Upper lobe of left lung (tissue), 6 donors: ENCODE measurements at regions not wholly inside any gene's neighbourhood (a gene's known extent, or its start where the extent isn't known, plus 50 kb on each side); places are given as distances from the start of the nearest gene placed in this dataset.
"Not testable (repeated sequence)": the region's sequence is repeated elsewhere in the genome, so short reads cannot be mapped to it uniquely, and the experiment has no call there.

ENCODE experiments used
- ATAC-seq, 2 donors: fragments of 200-7000 bp; cut with Tn5 transposase; one replicate each; pipeline ENCODE4 v1.9.1; 2022; ENCODE audit warnings: mild to moderate bottlenecking in 2 of 2, moderate library complexity in 2 of 2; ENCODE audit not compliant: low FRiP score in 2 of 2
- DNase-seq, 2 donors: peaks; one replicate each; pipeline ENCODE4 v3.0.0-alpha.2; 2019 to 2020
- H3K27ac ChIP-seq, 4 donors: fragments of 200-600 bp; sonication (generic); one replicate each; pipeline ENCODE4 v1.5.1; 2016 to 2019
- H3K27me3 ChIP-seq, 4 donors: fragments of 200-600 bp; sonication (generic); one replicate each; pipeline ENCODE4 v1.5.1; 2017 to 2019
- H3K36me3 ChIP-seq, 4 donors: fragments of 200-600 bp; sonication (generic); one replicate each; pipeline ENCODE4 v1.5.1; 2016 to 2019
- H3K4me1 ChIP-seq, 4 donors: fragments of 200-600 bp; sonication (generic); one replicate each; pipeline ENCODE4 v1.5.1; 2018 to 2019
- H3K4me3 ChIP-seq, 4 donors: fragments of 200-600 bp; sonication (generic); one replicate each; pipeline ENCODE4 v1.5.1; 2017 to 2019; ENCODE audit warnings: mild to moderate bottlenecking in 2 of 4, moderate library complexity in 1 of 4
- H3K9me3 ChIP-seq, 4 donors: fragments of 200-600 bp; sonication (generic); one replicate each; pipeline ENCODE4 v1.5.1; 2018 to 2019
- EP300 ChIP-seq, 4 donors: sonication (generic); formaldehyde crosslinking; IDR thresholded peaks; one replicate each; pipeline ENCODE4 v1.5.1; 2017; ENCODE audit warnings: antibody characterized with exemption in 4 of 4, control low read depth in 2 of 4
- POLR2A ChIP-seq, 4 donors: fragments of 450-650 bp; IDR thresholded peaks; one replicate each; pipeline ENCODE4 v1.5.1; 2016 to 2017; ENCODE audit warnings: antibody characterized with exemption in 4 of 4, mild to moderate bottlenecking in 2 of 4
- POLR2AphosphoS5 ChIP-seq, 2 donors: sonication (generic); formaldehyde crosslinking; IDR thresholded peaks; one replicate each; pipeline ENCODE4 v1.5.1; 2017; ENCODE audit warnings: antibody characterized with exemption in 2 of 2
- WGBS, 2 donors: methylation state at CpG; one replicate each; pipeline ENCODE4 v1.1.5; 2017 to 2018; 5-methylcytosine and 5-hydroxymethylcytosine counted together
- TF ChIP-seq, protein P1 (sequence below), 6 experiments: fragments of 450-650 bp in 4 of 6; fragments of 200-600 bp in 2 of 6; sonication (generic) in 2 of 6; IDR thresholded peaks; one replicate each; pipeline ENCODE4 v1.5.1; 2016 to 2019; ENCODE audit warnings: antibody characterized with exemption in 6 of 6
- donor health status: DM: no; HTN: no; CAD: no; lungs with moderate emphysema.
- donor health status: DM: no; HTN: yes; CAD: no; lungs with severe emphysema.

- WGBS, 2 donors, result 43 to 56% methylated on average over 3 of the region's 3 CpGs
- TF ChIP-seq, protein P1, sequence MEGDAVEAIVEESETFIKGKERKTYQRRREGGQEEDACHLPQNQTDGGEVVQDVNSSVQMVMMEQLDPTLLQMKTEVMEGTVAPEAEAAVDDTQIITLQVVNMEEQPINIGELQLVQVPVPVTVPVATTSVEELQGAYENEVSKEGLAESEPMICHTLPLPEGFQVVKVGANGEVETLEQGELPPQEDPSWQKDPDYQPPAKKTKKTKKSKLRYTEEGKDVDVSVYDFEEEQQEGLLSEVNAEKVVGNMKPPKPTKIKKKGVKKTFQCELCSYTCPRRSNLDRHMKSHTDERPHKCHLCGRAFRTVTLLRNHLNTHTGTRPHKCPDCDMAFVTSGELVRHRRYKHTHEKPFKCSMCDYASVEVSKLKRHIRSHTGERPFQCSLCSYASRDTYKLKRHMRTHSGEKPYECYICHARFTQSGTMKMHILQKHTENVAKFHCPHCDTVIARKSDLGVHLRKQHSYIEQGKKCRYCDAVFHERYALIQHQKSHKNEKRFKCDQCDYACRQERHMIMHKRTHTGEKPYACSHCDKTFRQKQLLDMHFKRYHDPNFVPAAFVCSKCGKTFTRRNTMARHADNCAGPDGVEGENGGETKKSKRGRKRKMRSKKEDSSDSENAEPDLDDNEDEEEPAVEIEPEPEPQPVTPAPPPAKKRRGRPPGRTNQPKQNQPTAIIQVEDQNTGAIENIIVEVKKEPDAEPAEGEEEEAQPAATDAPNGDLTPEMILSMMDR (IDR thresholded peaks at IDR 0.05), result no peak
- Histone ChIP-seq H3K36me3 (no peaks in the 10 kb centered on the region), H3K27me3 (no peaks in the 10 kb centered on the region), H3K27ac (no peak overlapping the region), H3K9me3 (no peaks in the 10 kb centered on the region), H3K4me1 (no peaks in the 10 kb centered on the region), H3K4me3 (no peak overlapping the region)
- ATAC-seq (no peak), DNase-seq (no peak)
These were observed 171.3 kb upstream of the NT5E start for GRCh38 chr6:85278466-85279035.

DNA sequence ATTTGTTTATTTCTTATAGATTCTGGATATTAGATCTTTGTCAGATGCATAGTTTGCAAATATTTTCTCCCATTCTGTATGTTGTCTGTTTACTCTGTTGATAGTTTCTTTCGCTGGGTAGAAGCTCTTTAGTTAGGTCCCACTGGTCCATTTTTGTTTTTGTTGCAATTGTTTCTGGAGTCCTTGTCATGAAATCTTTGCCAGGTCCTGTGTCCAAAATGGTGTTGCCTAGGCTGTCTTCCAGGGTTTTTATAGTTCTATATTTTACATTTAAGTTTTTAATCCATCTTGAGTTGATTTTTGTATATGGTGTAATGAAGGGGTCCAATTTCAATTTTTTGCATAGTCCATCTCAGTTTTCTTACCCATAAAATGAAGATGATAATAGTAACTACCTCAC, 173.9 kb upstream of the NT5E start:
- not testable (repeated sequence) for H3K4me1 ChIP-seq, H3K27me3 ChIP-seq, DNase-seq, H3K36me3 ChIP-seq, H3K4me3 ChIP-seq, H3K27ac ChIP-seq, ATAC-seq, H3K9me3 ChIP-seq
- WGBS, 2 donors, result 92 to 93% methylated on average over 1 of the region's 1 CpG

DNA sequence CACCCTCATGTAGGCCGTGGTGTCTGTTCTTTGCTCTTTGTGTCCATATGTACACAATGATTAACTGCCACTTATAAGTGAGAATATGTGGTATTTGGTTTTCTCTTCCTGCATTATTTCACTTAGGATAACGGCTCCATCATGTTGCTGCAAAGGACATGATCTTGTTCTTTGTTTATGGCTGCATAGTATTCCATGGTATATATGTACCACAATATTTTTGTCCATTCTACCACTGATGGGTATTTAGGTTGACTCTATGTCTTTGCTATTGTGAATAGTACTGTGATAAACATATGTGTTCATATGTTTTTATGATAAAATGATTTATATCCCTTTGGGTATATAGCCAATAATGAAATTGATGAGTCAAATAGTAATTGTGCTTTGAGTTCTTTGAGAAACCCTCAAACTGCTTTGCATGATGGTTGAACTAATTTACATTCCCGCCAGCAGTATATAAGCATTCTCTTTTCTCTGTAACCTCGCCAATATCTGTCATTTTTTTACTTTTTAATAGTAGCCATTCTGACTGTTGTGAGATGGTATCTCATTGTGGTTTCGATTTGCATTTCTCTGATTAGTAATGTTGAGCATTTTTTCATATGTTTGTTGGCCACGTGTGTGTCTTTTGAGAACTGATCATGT, 174.4 kb upstream of the NT5E start:
- Histone ChIP-seq H3K27ac (no peak overlapping the region), H3K4me3 (no peak overlapping the region), H3K4me1 (no peaks in the 10 kb centered on the region), H3K27me3 (no peaks in the 10 kb centered on the region), H3K36me3 (no peaks in the 10 kb centered on the region), H3K9me3 (no peaks in the 10 kb centered on the region)
- 69 to 73% methylated on average over 6 of the region's 6 CpGs for WGBS, 2 donors
- DNase-seq (no peak), ATAC-seq (no peak)
- TF ChIP-seq EP300 (IDR thresholded peaks at IDR 0.05) (no peak), POLR2AphosphoS5 (IDR thresholded peaks at IDR 0.05) (no peak), POLR2A (IDR thresholded peaks at IDR 0.05) (no peak)
- TF ChIP-seq, protein P1 (IDR thresholded peaks at IDR 0.05), result no peak

GRCh38 chr6:85273870-85274269, 176.0 kb upstream of the NT5E start:
- Histone ChIP-seq H3K27ac (no peak overlapping the region), H3K4me3 (no peak overlapping the region), H3K36me3 (no peaks in the 10 kb centered on the region), H3K27me3 (no peaks in the 10 kb centered on the region), H3K4me1 (no peaks in the 10 kb centered on the region), H3K9me3 (no peaks in the 10 kb centered on the region)
- ATAC-seq (no peak), DNase-seq (no peak)
- TF ChIP-seq POLR2A (IDR thresholded peaks at IDR 0.05) (no peak), EP300 (IDR thresholded peaks at IDR 0.05) (no peak), POLR2AphosphoS5 (IDR thresholded peaks at IDR 0.05) (no peak)
- TF ChIP-seq, protein P1 (IDR thresholded peaks at IDR 0.05), result no peak

DNA sequence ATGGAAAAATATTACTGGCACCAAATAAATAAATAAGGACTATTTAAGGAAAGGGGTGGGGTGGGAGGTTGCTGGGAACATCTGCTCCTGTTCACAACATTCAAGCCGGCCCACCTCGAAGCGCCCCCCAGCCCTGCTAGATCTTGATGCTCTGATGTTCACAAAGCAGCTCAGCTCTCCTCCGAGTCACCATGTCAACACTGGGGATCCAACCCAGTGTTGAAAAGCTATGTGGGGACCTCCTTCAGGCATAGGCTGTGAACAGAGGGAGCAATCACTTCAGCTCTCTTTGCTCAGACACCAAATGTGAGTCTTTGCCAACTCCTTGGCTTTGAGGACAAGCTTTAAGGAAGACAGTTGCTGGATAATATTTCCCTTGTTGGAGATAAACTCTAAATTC, 176.8 kb upstream of the NT5E start:
- 79 to 81% methylated on average over 4 of the region's 4 CpGs for WGBS, 2 donors
- DNase-seq (peak in 1 of 2 donors; percentile 9), ATAC-seq (no peak)
- no peaks in the 10 kb centered on the region for H3K36me3 ChIP-seq
- no peaks in the 10 kb centered on the region for H3K4me1 ChIP-seq
- H3K9me3 ChIP-seq, result no peaks in the 10 kb centered on the region
- H3K4me3 ChIP-seq, result no peak overlapping the region
- no peak overlapping the region for H3K27ac ChIP-seq
- no peaks in the 10 kb centered on the region for H3K27me3 ChIP-seq
- no peak for TF ChIP-seq POLR2A (IDR thresholded peaks at IDR 0.05)
- TF ChIP-seq POLR2AphosphoS5 (IDR thresholded peaks at IDR 0.05), result no peak
- no peak for TF ChIP-seq EP300 (IDR thresholded peaks at IDR 0.05)
- TF ChIP-seq, protein P1 (IDR thresholded peaks at IDR 0.05), result no peak
